CD4-positive, alpha-beta T cell treated with Interleukin-1 beta for 1 hour (primary cell): ENCODE measurements at regions not wholly inside any gene's neighbourhood (a gene's known extent, or its start where the extent isn't known, plus 50 kb on each side); places are given as distances from the start of the nearest gene placed in this dataset.
"Not testable (repeated sequence)": the region's sequence is repeated elsewhere in the genome, so short reads cannot be mapped to it uniquely, and the experiment has no call there.

ENCODE experiments used
- DNase-seq, 2 donors: peaks; one replicate each; pipeline ENCODE4 v3.0.0-alpha.2; 2020 to 2022

- no peak for DNase-seq
Measured at GRCh38 chr4:64814616-64815015, 405.4 kb upstream of the TECRL start.

- no peak for DNase-seq
Measured at GRCh38 chr4:64807821-64808220, 398.6 kb upstream of the TECRL start.

GRCh38 chr4:64799751-64800150 lies 390.5 kb upstream of the TECRL start:
- no peak for DNase-seq

DNA sequence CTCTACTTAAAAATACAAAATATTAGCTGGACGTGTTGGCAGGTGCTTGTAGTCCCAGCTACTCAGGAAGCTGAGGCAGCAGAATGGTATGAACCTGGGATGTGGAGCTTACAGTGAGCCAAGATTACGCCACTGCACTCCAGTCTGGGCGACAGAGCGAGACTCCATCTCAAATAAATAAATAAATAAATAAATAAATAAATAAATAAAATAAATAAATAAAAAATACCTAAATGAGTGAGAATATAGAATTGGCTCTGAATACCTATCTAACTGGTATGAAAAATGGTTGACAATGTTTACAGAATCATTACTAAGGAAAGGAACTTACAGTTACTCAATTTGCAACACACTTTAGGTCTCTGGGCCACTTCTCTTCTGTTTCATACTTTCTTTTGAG lies 389.6 kb upstream of the TECRL start:
- DNase-seq = not testable (repeated sequence)

- no peak for DNase-seq
Measured at GRCh38 chr4:64796581-64796980, 387.3 kb upstream of the TECRL start.

DNA sequence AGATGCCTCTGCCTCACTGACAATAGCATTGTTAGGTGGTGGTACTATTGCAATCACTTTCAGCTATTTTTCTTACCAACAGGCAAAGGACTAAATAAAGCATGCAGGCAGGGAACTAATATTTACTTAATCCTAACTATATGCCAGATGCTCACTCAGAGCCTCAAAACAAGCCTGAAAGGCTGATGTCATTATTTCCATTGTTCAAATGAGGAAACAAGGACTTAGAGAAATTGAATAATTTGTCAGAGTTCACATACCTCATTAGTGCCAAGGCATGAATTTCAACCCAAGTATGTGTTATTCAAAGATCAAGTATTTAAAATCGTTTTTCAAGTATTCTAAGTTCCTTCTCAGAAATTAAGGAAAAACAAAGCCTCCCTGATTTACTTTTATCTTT lies 374.9 kb upstream of the TECRL start:
- no peak for DNase-seq

DNA sequence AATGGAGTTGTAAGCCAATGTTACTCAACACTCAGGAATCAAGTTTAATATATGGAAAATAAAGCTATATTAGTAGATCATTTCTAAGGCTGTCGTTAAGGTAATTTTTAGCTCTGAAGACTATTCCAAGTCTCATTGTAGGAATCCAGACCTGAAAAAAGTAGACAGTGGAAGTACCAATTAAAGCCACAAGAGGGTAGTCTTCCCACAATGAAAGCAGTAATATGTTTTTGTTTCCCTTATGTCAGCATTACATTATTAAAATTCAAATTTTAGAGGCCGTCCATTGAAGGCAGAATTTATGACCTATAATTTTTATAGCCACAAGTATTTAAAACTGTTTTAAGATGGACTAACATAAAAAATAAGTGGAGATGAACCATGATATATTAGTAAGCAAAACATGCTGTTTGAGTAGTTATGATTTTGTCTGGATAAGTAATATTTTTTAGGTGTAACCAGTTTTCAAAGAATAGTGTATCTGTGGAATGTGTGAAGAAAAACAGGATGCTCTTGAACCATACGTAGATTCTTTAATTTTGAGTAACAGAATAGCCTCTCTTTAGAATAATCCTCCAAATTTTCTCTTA lies 372.6 kb upstream of the TECRL start:
- no peak for DNase-seq

DNA sequence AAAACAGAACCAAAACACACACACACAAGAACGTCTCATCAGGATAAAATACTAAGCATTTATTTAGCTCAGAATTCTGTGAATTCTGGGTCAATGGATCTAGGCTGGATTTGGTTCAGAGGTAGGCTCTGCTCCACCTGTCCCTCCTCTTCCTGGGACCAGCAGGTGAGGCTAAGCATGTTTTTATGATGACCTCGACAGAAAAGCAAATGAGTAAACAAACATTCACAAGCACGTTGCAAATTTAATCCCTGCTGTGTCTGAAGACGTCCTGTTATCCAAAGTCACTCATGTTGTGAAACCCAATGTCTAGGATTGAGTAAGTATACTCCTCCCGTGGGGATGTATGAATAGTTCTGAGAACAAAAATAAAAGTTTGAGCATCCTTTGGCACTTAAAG lies 371.4 kb upstream of the TECRL start:
- no peak for DNase-seq

- no peak for DNase-seq
Measured at GRCh38 chr4:64777286-64777685, 368.0 kb upstream of the TECRL start.

- DNase-seq = no peak
Measured at GRCh38 chr4:64776820-64777219, 367.6 kb upstream of the TECRL start.

- DNase-seq = no peak
Measured at GRCh38 chr4:64774626-64775025, 365.4 kb upstream of the TECRL start.

- no peak for DNase-seq
Measured at GRCh38 chr4:64771149-64771548, 361.9 kb upstream of the TECRL start.

DNA sequence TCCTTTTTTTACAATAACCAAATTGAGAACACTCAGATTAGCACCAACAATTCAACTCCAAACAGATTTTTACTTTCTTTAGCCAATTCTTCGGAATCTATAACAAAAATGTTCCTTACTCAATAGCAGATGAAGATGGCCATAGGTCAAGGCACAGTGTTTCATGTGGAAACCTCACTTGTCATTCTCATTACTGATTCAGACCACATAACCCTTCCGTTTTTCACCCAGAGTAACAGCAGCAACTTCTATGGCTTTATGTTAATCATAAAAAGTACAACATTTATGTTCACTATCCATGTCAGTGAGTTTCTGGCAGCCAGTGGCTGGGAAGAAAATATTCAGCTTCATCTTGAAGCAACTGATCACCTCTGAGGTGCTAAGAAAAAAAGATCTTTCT lies 358.3 kb upstream of the TECRL start:
- DNase-seq = no peak

DNA sequence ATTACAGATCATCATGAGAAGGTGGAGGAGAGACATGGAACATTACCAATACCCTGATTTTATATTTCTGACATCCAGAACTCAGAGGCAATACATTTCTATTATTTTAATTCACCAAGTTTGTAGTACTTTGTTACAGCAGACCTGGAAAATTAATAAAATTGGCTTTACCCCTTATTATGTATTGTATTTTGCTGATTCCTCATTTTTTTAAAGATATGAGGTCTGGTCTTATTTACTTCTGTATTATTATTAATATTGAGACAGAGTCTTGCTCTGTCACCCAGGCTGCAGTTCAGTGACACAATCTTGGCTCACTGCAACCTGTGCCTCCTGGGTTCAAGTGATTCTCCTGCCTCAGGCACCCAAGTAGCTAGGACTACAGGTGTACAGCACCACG lies 357.3 kb upstream of the TECRL start:
- no peak for DNase-seq

DNA sequence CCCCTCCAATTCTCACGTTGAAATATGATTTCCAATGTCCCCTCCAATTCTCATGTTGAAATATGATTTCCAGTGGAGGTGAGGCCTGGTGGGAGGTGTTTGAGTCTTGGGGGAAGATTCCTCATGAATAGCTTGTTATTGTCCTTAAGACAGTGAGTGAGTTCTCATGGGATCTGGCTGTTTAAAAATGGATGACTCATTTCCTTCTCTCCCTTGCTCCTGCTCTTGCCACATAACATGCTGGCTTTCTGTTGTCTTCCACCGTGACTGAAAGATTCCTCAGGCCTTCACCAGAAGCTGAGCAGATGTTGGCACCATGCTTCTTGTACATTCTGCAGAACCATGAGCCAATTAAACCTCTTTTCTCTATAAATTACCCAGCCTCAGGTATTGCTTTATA lies 346.8 kb upstream of the TECRL start:
- no peak for DNase-seq

DNA sequence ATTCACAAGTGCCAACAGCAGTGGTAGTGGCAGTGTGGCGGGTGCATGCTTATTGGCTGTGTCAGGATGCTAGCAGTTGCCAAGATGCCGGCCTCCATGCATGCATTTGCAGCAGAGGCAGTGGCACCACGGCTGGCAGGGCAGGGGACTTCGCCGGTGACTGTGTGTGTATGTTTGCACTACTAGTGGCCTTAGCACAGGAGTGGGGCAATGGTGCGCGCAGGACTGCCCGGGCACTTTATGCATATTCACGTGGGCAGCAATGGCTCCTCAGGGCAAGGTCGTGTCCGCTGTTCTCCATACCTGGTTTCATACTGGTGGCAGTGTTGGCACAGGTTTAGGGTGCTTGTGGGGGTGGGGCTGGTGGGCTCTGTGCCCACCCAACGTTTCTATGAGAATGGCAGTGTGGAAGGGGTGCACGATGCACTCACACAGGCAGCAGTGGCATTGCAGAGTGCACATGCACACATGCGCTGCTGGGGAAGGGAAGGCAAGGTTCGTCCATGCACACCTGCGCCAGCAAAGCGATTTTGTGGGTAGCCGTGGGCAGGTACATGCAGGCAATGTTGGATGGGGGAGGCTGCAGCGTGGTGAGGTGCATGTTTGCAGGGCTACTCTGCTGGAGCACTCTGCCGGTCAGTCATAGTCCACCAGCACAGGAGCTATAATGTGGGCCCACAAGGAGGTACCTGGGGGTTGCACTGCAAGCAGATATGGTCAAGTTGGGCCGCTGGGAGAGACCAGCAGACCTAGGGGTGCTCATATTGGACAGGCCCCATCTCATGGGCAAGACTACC lies 338.9 kb upstream of the TECRL start:
- no peak for DNase-seq

DNA sequence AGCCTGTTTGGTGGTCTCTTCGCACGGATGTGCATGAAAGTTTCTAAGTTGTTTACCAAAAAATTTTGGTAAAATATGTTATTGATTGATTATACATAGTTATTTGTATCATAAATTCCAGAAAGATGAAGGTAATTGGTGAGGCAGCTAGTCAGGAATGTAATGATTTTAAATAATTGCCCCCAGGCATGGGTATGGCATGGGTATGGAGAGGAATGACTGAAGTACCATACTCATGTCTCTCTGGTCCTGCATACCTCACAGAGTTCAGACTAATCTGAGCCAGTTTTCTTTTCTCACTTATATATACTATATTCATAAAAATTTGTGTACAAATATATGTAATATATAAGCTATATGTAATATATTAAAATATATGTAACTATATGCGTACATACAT lies 329.0 kb upstream of the TECRL start:
- no peak for DNase-seq

- DNase-seq = not testable (repeated sequence)
Measured at GRCh38 chr4:64737854-64738138, 328.5 kb upstream of the TECRL start.

- DNase-seq = no peak
Measured at GRCh38 chr4:64737026-64737853, 328.0 kb upstream of the TECRL start.

GRCh38 chr4:64729561-64729960 lies 320.3 kb upstream of the TECRL start:
- no peak for DNase-seq

DNA sequence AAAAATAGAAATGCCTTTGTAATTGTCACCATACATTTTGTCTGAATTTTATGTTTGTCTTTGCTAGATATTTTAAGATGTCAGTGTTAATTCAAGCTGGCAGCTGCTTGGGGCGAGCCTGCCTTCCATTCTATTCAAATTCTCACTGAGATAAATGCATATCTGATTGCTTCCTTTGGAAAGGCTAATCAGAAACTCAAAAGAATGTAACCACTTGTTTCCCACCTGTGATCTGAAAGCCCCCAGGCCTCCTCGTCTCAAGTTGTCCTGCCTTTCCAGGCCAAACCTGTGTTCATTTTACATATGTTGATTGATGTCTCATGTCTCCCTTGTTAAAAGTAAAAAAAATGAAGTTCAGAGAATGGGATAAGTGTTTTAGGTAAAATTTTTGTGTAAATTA lies 318.7 kb upstream of the TECRL start:
- DNase-seq = no peak

GRCh38 chr4:64727391-64727790 lies 318.1 kb upstream of the TECRL start:
- not testable (repeated sequence) for DNase-seq

GRCh38 chr4:64724689-64725088 lies 315.4 kb upstream of the TECRL start:
- no peak for DNase-seq

DNA sequence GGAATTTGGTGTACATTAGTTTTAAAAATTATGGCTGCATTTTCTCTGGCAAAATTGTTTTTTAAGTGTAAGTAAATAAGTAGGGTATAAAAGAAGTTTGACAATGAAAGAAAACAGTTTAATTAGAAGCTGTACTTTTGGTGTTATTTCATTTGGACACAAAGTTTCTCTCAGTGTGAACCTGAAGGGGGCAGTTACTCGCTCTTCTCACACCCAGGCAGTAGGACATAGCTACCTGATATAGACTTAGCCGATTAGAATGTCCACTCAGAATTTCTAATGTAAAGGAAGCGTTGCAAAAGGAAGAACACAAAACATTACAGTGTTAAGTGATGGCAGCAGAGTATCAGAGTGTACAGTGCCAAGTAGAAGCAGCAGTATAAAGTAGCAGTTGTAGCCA lies 311.9 kb upstream of the TECRL start:
- no peak for DNase-seq
